CD4-positive, alpha-beta T cell (primary cell): ENCODE measurements at regions not wholly inside any gene's neighbourhood (a gene's known extent, or its start where the extent isn't known, plus 50 kb on each side); places are given as distances from the start of the nearest gene placed in this dataset.

Experiments
- ATAC-seq: fragments of 200-7000 bp; cut with Tn5 transposase; one replicate; pipeline ENCODE4 v1.10.0; 2022; ENCODE audit warnings: mild to moderate bottlenecking; ENCODE audit not compliant: poor library complexity
- CTCF ChIA-PET: fragments of 350-600 bp; sonication (Branson Sonifier 250); formaldehyde crosslinking; loops from one replicate; lab custom pipeline; 2021; ENCODE audit warnings: antibody characterized with exemption, inconsistent platforms; lab: Charles Lee
- POLR2A ChIA-PET: fragments of 350-600 bp; sonication (Branson Sonifier 250); formaldehyde crosslinking; loops from one replicate; lab custom pipeline; 2021; ENCODE audit warnings: antibody characterized with exemption, inconsistent platforms; lab: Charles Lee
- DNase-seq, 14 experiments: peaks; one replicate each; pipeline ENCODE4 v3.0.0-alpha.2; 2013 to 2020; ENCODE audit warnings: mixed read lengths in 2 of 14
- H3K27ac ChIP-seq, 2 donors: one replicate each; pipeline versions ENCODE4 v1.5.1 to v1.7.0; 2013; ENCODE audit warnings: low read length in 2 of 2, low read depth in 1 of 2, mild to moderate bottlenecking in 1 of 2
- H3K27me3 ChIP-seq, 2 experiments: 1 replicate in 1 of 2; 2 replicates in 1 of 2; pipeline versions ENCODE4 v1.6.1 to v1.7.0; 2013; ENCODE audit warnings: low read length in 2 of 2, control low read depth in 1 of 2, mild to moderate bottlenecking in 1 of 2, moderate library complexity in 1 of 2; ENCODE audit not compliant: insufficient read depth in 2 of 2, control insufficient read depth in 1 of 2
- H3K36me3 ChIP-seq: one replicate; pipeline ENCODE4 v1.6.1; 2013; ENCODE audit warnings: low read length, control low read depth; ENCODE audit not compliant: insufficient read depth
- H3K4me1 ChIP-seq: one replicate; pipeline ENCODE4 v1.6.1; 2013; ENCODE audit warnings: low read length, control low read depth; ENCODE audit not compliant: insufficient read depth
- H3K4me3 ChIP-seq: one replicate; pipeline ENCODE4 v1.5.1; 2013; ENCODE audit warnings: mild to moderate bottlenecking, low read length, moderate library complexity
- H3K9me3 ChIP-seq, 2 experiments: 1 replicate in 1 of 2; 2 replicates in 1 of 2; pipeline versions ENCODE4 v1.6.1 to v1.7.0; 2013; ENCODE audit warnings: low read length in 2 of 2, mild to moderate bottlenecking in 2 of 2, control low read depth in 1 of 2, moderate library complexity in 1 of 2; ENCODE audit not compliant: control insufficient read depth in 1 of 2, insufficient read depth in 1 of 2
- H3K27ac Mint-ChIP-seq: one replicate; pipeline ENCODE4 v1.8.0; 2020; ENCODE audit warnings: mixed read lengths
- H3K27me3 Mint-ChIP-seq: one replicate; pipeline ENCODE4 v1.8.0; 2021; ENCODE audit warnings: mixed read lengths
- H3K36me3 Mint-ChIP-seq: one replicate; pipeline ENCODE4 v1.8.0; 2021; ENCODE audit warnings: low read depth, mixed read lengths
- H3K4me1 Mint-ChIP-seq: one replicate; pipeline ENCODE4 v1.8.0; 2021; ENCODE audit warnings: low read depth, mixed read lengths
- H3K4me3 Mint-ChIP-seq: one replicate; pipeline ENCODE4 v1.8.0; 2020; ENCODE audit warnings: mild to moderate bottlenecking, mixed read lengths
- H3K9me3 Mint-ChIP-seq: one replicate; pipeline ENCODE4 v1.8.0; 2020; ENCODE audit warnings: mixed read lengths
- intact Hi-C, 2 experiments: fragments of 100-400 bp; cut with DNase I in 1 of 2; cut with micrococcal nuclease in 1 of 2; formaldehyde crosslinking; loops; one replicate each; pipeline versions ENCODE4 v1.15.1 to v1.9.0; 2023 to 2025; cut with DNase I, micrococcal nuclease
- TF ChIP-seq, protein P1 (sequence below): fragments of 200-600 bp; IDR thresholded peaks from one replicate; pipeline ENCODE4 v1.8.0; 2022; ENCODE audit warnings: antibody characterized with exemption, mild to moderate bottlenecking

- Mint-ChIP-seq H3K4me3 (no peak overlapping the region), H3K27me3 (no peaks in the 10 kb centered on the region), H3K9me3 (no peaks in the 10 kb centered on the region), H3K36me3 (no peaks in the 10 kb centered on the region), H3K4me1 (no peaks in the 10 kb centered on the region), H3K27ac (no peak overlapping the region)
- ChIA-PET CTCF (no interaction called here), POLR2A (no interaction called here)
- H3K27me3 ChIP-seq = no peaks in the 10 kb centered on the region
- ATAC-seq (no peak), DNase-seq (no peak)
- H3K27ac ChIP-seq = no peak overlapping the region
- H3K36me3 ChIP-seq = no peaks in the 10 kb centered on the region
- no peak overlapping the region for H3K4me3 ChIP-seq
- intact Hi-C loops = no loop called here
- no peaks in the 10 kb centered on the region for H3K4me1 ChIP-seq
- TF ChIP-seq, protein P1, sequence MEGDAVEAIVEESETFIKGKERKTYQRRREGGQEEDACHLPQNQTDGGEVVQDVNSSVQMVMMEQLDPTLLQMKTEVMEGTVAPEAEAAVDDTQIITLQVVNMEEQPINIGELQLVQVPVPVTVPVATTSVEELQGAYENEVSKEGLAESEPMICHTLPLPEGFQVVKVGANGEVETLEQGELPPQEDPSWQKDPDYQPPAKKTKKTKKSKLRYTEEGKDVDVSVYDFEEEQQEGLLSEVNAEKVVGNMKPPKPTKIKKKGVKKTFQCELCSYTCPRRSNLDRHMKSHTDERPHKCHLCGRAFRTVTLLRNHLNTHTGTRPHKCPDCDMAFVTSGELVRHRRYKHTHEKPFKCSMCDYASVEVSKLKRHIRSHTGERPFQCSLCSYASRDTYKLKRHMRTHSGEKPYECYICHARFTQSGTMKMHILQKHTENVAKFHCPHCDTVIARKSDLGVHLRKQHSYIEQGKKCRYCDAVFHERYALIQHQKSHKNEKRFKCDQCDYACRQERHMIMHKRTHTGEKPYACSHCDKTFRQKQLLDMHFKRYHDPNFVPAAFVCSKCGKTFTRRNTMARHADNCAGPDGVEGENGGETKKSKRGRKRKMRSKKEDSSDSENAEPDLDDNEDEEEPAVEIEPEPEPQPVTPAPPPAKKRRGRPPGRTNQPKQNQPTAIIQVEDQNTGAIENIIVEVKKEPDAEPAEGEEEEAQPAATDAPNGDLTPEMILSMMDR = no peak
- H3K9me3 ChIP-seq = peaks cover 0 to 15% of the 10 kb centered on the region in 2 experiments
Observed at GRCh38 chr13:83819611-83820010, 62.7 kb downstream of the SLITRK1 start.

- H3K27ac Mint-ChIP-seq = no peak overlapping the region
- H3K27me3 Mint-ChIP-seq = no peaks in the 10 kb centered on the region
- H3K36me3 ChIP-seq = no peaks in the 10 kb centered on the region
- DNase-seq (no peak), ATAC-seq (no peak)
- no peaks in the 10 kb centered on the region for H3K9me3 Mint-ChIP-seq
- no peak overlapping the region for H3K4me3 ChIP-seq
- no peaks in the 10 kb centered on the region for H3K27me3 ChIP-seq
- peaks cover 0 to 12% of the 10 kb centered on the region in 2 experiments for H3K9me3 ChIP-seq
- H3K36me3 Mint-ChIP-seq = no peaks in the 10 kb centered on the region
- no peak overlapping the region for H3K27ac ChIP-seq
- TF ChIP-seq, protein P1 = no peak
- H3K4me3 Mint-ChIP-seq = no peak overlapping the region
- intact Hi-C loops = no loop called here
- POLR2A ChIA-PET = no interaction called here
- CTCF ChIA-PET = no interaction called here
- H3K4me1 Mint-ChIP-seq = no peaks in the 10 kb centered on the region
- H3K4me1 ChIP-seq = no peaks in the 10 kb centered on the region
Observed at GRCh38 chr13:83819156-83819555, 63.1 kb downstream of the SLITRK1 start.

- no peaks in the 10 kb centered on the region for H3K36me3 Mint-ChIP-seq
- TF ChIP-seq, protein P1 = no peak
- H3K4me3 ChIP-seq = no peak overlapping the region
- H3K9me3 ChIP-seq = peaks cover 0 to 3% of the 10 kb centered on the region in 2 experiments
- H3K36me3 ChIP-seq = no peaks in the 10 kb centered on the region
- ChIA-PET POLR2A (no interaction called here), CTCF (no interaction called here)
- H3K4me1 ChIP-seq = no peaks in the 10 kb centered on the region
- H3K27ac Mint-ChIP-seq = no peak overlapping the region
- intact Hi-C loops = no loop called here
- no peak for DNase-seq
- no peaks in the 10 kb centered on the region for H3K27me3 ChIP-seq
- no peaks in the 10 kb centered on the region for H3K27me3 Mint-ChIP-seq
- H3K27ac ChIP-seq = no peak overlapping the region
- H3K4me3 Mint-ChIP-seq = no peak overlapping the region
- H3K4me1 Mint-ChIP-seq = no peaks in the 10 kb centered on the region
- H3K9me3 Mint-ChIP-seq = peaks cover 2% of the 10 kb centered on the region
- no peak for ATAC-seq
Observed at GRCh38 chr13:83816081-83816480, 66.2 kb downstream of the SLITRK1 start.
